NCI-H774 (cell line): ENCODE measurements at regions not wholly inside any gene's neighbourhood (a gene's known extent, or its start where the extent isn't known, plus 50 kb on each side); places are given as distances from the start of the nearest gene placed in this dataset.

Source experiments
- DNase-seq: peaks from one replicate; lab custom pipeline; 2025; lab: John Stamatoyannopoulos, UW

GRCh38 chr12:45102818-45103217 lies 51.9 kb upstream of the DBX2 start:
- DNase-seq = no peak

GRCh38 chr12:45105996-45106395 lies 55.1 kb upstream of the DBX2 start:
- no peak for DNase-seq

- DNase-seq = no peak
Measured at GRCh38 chr12:45112306-45112705, 61.4 kb upstream of the DBX2 start.

- no peak for DNase-seq
Measured at GRCh38 chr12:45121224-45121623, 70.3 kb upstream of the DBX2 start.

GRCh38 chr12:45122768-45123380 lies 72.0 kb upstream of the DBX2 start:
- peak; percentile 24 for DNase-seq

- no peak for DNase-seq
Measured at GRCh38 chr12:45124485-45125155, 73.7 kb upstream of the DBX2 start.

- no peak for DNase-seq
Measured at GRCh38 chr12:45125997-45126396, 75.1 kb upstream of the DBX2 start.

GRCh38 chr12:45128637-45129036 lies 77.7 kb upstream of the DBX2 start:
- no peak for DNase-seq

- peak; percentile 83 for DNase-seq
Measured at GRCh38 chr12:45130881-45131281, 80.0 kb upstream of the DBX2 start.

GRCh38 chr12:45131506-45131905 lies 80.6 kb upstream of the DBX2 start:
- no peak for DNase-seq

GRCh38 chr12:45138609-45139008 lies 77.3 kb upstream of the ANO6 start:
- DNase-seq = no peak

GRCh38 chr12:45148006-45148405 lies 67.9 kb upstream of the ANO6 start:
- DNase-seq = no peak

GRCh38 chr12:45148619-45149018 lies 67.3 kb upstream of the ANO6 start:
- DNase-seq = no peak

- DNase-seq = no peak
Measured at GRCh38 chr12:45165284-45165683, 50.6 kb upstream of the ANO6 start.

GRCh38 chr12:45166056-45166455 lies 49.8 kb upstream of the ANO6 start:
- no peak for DNase-seq
